Right lobe of liver (tissue), 6 donors: ENCODE measurements at regions not wholly inside any gene's neighbourhood (a gene's known extent, or its start where the extent isn't known, plus 50 kb on each side); places are given as distances from the start of the nearest gene placed in this dataset.

ENCODE experiments used
- ATAC-seq, 4 donors: fragments of 200-7000 bp; cut with Tn5 transposase; one replicate each; pipeline ENCODE4 v1.9.1; 2020; ENCODE audit warnings: mild to moderate bottlenecking in 4 of 4, moderate library complexity in 4 of 4
- DNase-seq, 3 donors: peaks; one replicate each; pipeline ENCODE4 v3.0.0-alpha.2; 2020
- H3K27ac ChIP-seq, 3 donors: fragments of 200-600 bp; one replicate each; pipeline ENCODE4 v1.8.0; 2022
- H3K27me3 ChIP-seq, 2 donors: fragments of 200-600 bp; one replicate each; pipeline ENCODE4 v1.8.0; 2022
- H3K36me3 ChIP-seq, 4 donors: fragments of 200-600 bp; sonication (generic) in 1 of 4; one replicate each; pipeline versions ENCODE4 v1.5.1 to v1.8.0; 2017 to 2022; ENCODE audit warnings: control low read depth in 1 of 4
- H3K4me1 ChIP-seq, 4 donors: fragments of 200-600 bp; sonication (generic) in 1 of 4; one replicate each; pipeline versions ENCODE4 v1.5.1 to v1.8.0; 2017 to 2022; ENCODE audit warnings: control low read depth in 1 of 4
- H3K4me3 ChIP-seq, 3 donors: fragments of 200-600 bp; one replicate each; pipeline ENCODE4 v1.8.0; 2022
- H3K9me3 ChIP-seq, 4 donors: fragments of 200-600 bp; sonication (generic) in 1 of 4; one replicate each; pipeline versions ENCODE4 v1.5.1 to v1.8.0; 2017 to 2022; ENCODE audit warnings: control low read depth in 1 of 4
- CTCF ChIP-seq, 4 donors: fragments of 200-600 bp in 3 of 4; fragments of 450-650 bp in 1 of 4; IDR thresholded peaks; one replicate each; pipeline versions ENCODE4 v1.5.1 to v1.8.0; 2016 to 2022; ENCODE audit warnings: antibody characterized with exemption in 4 of 4, mild to moderate bottlenecking in 2 of 4
- POLR2A ChIP-seq: fragments of 450-650 bp; IDR thresholded peaks from one replicate; pipeline ENCODE4 v1.6.1; 2017; ENCODE audit warnings: antibody characterized with exemption, mild to moderate bottlenecking
- whole genome bisulfite sequencing: methylation state at CpG from one replicate; pipeline ENCODE4 v1.1.6; 2018; ENCODE audit warnings: low coverage, low lambda C conversion rate; ENCODE audit not compliant: insufficient coverage; ENCODE audit errors: missing lambda C conversion rate; 5-methylcytosine and 5-hydroxymethylcytosine counted together
- intact Hi-C, 2 donors: fragments of 100-400 bp; cut with DNase I; formaldehyde crosslinking; loops; one replicate each; pipeline versions ENCODE4 v1.11.2 to v1.14.1; 2022
- donor health status: DM: no; HTN: yes; CAD: no.
- donor health status: DM: no; HTN: no; CAD: no.
- donor health status: DM: no; HTN: no; CAD: no.
- donor health status: DM: no; HTN: yes; CAD: no.
- donor health status: DM: no; HTN: yes; CAD: no.

DNA sequence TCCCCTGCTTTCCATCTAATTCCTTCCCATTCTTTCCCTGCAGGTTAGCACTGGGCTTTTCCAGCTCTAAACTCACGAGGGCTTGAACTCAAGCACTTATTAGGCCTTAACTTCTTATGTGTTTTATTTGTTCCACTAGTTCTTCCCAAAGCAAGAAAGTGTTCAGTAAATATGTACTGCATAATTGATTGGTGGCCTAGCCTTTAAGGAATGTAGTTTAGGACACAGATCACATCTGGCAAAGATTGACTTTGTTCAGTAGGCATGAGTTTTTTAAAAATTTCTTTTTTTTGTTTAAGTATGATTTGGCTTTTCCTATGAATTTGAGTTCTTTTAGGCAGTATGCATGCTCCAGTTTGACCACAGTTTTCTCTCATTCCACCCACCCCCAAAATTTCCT is 285.2 kb downstream of the NPR3 start:
- intact Hi-C loops = no loop called here
- H3K36me3 ChIP-seq = no peaks in the 10 kb centered on the region
- H3K9me3 ChIP-seq = no peaks in the 10 kb centered on the region
- no peaks in the 10 kb centered on the region for H3K27me3 ChIP-seq
- no peaks in the 10 kb centered on the region for H3K4me1 ChIP-seq
- no peak overlapping the region for H3K4me3 ChIP-seq
- 82% methylated on average over 1 of the region's 1 CpG for WGBS
- TF ChIP-seq POLR2A (no peak), CTCF (IDR thresholded peaks at IDR 0.05) (no peak)
- H3K27ac ChIP-seq = no peak overlapping the region
- DNase-seq (no peak), ATAC-seq (no peak)

- TF ChIP-seq POLR2A (no peak), CTCF (IDR thresholded peaks at IDR 0.05) (no peak)
- WGBS = 61% methylated on average over 5 of the region's 6 CpGs
- Histone ChIP-seq H3K4me3 (no peak overlapping the region), H3K9me3 (no peaks in the 10 kb centered on the region), H3K27me3 (no peaks in the 10 kb centered on the region), H3K36me3 (no peaks in the 10 kb centered on the region), H3K4me1 (no peaks in the 10 kb centered on the region), H3K27ac (no peak overlapping the region)
- intact Hi-C loops = no loop called here
- DNase-seq (no peak), ATAC-seq (no peak)
Observed at GRCh38 chr5:33008751-33009418, 297.8 kb downstream of the NPR3 start.

DNA sequence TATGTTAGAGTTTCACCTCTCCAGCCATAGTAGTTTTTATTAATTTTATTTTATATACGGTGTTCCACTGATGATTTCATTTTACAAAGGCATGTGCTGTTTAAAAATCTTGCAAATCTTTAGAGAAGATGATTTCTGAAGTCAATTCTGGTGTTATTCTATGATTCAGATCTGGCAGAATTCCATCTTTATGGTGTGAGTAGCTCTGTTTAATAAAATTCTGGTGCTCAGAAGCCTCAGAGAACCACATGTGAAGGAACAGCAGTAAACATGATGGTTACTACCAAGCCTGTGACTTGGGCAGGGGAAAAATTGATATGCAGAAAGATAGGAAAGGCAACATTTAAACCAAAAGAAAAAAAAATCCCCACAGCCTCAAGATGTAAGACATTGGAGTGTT is 299.7 kb downstream of the NPR3 start:
- no peak for TF ChIP-seq CTCF (IDR thresholded peaks at IDR 0.05)
- no peak overlapping the region for H3K4me3 ChIP-seq
- 79% methylated on average over 1 of the region's 1 CpG for WGBS
- intact Hi-C loops = no loop called here
- no peaks in the 10 kb centered on the region for H3K27me3 ChIP-seq
- H3K9me3 ChIP-seq = no peaks in the 10 kb centered on the region
- ATAC-seq = no peak
- H3K4me1 ChIP-seq = no peaks in the 10 kb centered on the region
- no peak for DNase-seq
- H3K27ac ChIP-seq = no peak overlapping the region
- H3K36me3 ChIP-seq = no peaks in the 10 kb centered on the region

- TF ChIP-seq CTCF (IDR thresholded peaks at IDR 0.05) (no peak), POLR2A (no peak)
- ATAC-seq (no peak), DNase-seq (no peak)
- Histone ChIP-seq H3K27ac (no peak overlapping the region), H3K9me3 (no peaks in the 10 kb centered on the region), H3K27me3 (no peaks in the 10 kb centered on the region), H3K4me3 (no peak overlapping the region), H3K4me1 (no peaks in the 10 kb centered on the region), H3K36me3 (no peaks in the 10 kb centered on the region)
- intact Hi-C loops = no loop called here
Observed at GRCh38 chr5:33011801-33012200, 300.7 kb downstream of the NPR3 start.

DNA sequence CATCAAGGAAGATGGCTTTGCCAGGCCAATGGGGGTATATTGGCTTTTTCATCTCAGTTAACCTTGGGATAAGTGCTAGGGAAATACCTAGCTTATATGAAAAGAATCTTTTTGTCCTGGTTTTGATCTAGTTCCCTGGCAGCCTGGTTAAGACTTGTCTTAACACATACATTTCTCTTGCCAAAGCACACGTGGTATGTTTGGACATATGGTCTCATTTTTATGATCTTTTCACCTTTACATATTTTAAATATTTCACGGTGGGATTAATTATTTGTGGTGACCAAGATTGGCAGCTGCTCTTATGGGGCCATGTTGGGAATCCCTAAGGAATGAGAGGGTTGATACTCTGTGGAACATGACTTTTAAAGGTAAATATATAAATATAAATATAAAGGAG is 312.5 kb downstream of the NPR3 start:
- intact Hi-C loops = no loop called here
- H3K4me1 ChIP-seq = no peaks in the 10 kb centered on the region
- 80% methylated on average over 2 of the region's 2 CpGs for WGBS
- H3K36me3 ChIP-seq = no peaks in the 10 kb centered on the region
- TF ChIP-seq CTCF (IDR thresholded peaks at IDR 0.05) (no peak), POLR2A (no peak)
- ATAC-seq (no peak), DNase-seq (no peak)
- H3K27ac ChIP-seq = no peak overlapping the region
- no peaks in the 10 kb centered on the region for H3K27me3 ChIP-seq
- no peak overlapping the region for H3K4me3 ChIP-seq
- H3K9me3 ChIP-seq = no peaks in the 10 kb centered on the region
